HG02970 (cell line): ENCODE measurements at regions not wholly inside any gene's neighbourhood (a gene's known extent, or its start where the extent isn't known, plus 50 kb on each side); places are given as distances from the start of the nearest gene placed in this dataset.

ENCODE experiments used
- ATAC-seq: cut with Tn5 transposase; IDR thresholded peaks from one replicate; pipeline ENCODE4 v1.9.1; 2021; ENCODE audit warnings: mild to moderate bottlenecking, moderate library complexity, moderate number of reproducible peaks; ENCODE audit not compliant: unreplicated experiment, low FRiP score

- ATAC-seq, result no peak
These were observed 177.5 kb downstream of the SYK start for GRCh38 chr9:90979138-90979551.

DNA sequence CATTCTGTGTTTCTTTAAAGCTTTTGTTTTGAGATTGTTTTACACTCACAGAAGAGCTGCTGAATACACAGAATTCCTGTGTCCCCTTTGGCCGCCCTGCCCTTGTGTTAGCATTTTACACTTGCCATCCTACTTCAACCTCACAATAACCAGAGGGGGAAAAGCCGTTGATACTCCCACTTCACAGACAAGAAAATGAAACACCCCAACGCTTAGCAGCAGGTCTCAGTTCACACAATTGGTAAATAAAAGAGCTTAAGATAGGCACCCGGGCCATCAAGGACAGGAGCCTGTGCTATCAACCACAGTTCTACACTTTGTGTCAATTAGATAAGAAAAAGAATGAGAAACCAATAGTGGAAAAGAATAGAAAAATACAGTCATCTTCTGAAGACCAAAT, 178.0 kb downstream of the SYK start:
- no peak for ATAC-seq

GRCh38 chr9:90981726-90982125, 180.1 kb downstream of the SYK start:
- no peak for ATAC-seq

DNA sequence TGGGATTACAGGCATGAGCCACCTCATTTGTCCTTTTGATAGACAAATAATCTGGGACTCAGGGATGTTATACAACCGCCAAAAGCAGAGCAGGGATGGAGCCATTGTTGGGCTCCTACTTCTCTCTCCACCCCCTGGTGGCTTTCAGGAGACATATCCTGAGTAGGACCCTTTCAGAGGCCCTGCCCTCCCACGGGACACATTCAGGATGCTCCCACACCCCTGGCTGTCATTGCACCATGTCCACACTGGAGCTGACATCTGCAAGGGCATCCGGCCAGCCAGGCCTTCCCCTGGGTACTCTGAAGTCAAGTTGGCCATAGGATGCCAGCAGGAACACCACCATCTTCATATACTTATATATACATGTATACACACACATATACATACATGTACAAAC, 181.8 kb downstream of the SYK start:
- no peak for ATAC-seq

DNA sequence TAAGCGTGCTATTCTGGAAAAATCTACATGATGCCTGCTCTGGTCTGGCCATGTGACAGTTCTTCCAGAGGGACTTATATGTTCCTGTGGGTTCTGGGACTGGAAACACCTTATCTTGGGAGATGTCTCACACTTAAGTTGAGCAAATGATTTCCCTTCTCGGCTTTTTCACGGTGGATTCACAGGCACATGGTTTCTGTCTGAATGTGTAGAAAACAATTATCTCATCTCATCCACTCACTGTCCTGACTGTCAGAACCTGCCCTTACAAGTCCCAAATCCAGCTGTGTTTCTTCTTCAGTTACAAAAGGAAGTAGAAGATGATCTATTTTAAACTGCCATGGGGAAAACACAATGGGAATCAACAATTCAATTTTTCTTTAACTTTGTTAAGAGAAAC, 184.0 kb downstream of the SYK start:
- no peak for ATAC-seq

GRCh38 chr9:90986161-90986560, 184.5 kb downstream of the SYK start:
- no peak for ATAC-seq

DNA sequence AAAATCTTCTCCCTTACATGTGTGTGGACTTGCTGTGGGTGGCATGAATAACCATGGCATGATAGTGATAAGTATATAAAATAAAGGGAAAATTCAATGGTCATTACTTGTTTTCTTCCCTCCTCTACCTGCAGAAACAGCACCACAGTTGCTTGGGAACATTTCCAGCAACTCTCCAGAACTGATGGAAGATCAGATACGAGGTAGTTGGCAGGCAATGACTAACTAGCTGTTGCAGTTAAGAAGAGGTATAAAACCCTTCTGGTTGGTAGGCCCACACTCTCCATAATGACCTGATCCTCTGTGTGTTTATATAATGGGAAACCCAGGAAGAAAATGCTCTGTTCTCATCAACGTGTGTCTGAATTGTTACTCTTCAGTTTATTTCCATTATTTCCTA, 185.9 kb downstream of the SYK start:
- no peak for ATAC-seq

- no peak for ATAC-seq
These were observed 186.7 kb downstream of the SYK start for GRCh38 chr9:90988318-90988717.

GRCh38 chr9:90991953-90992352, 190.3 kb downstream of the SYK start:
- ATAC-seq, result no peak

DNA sequence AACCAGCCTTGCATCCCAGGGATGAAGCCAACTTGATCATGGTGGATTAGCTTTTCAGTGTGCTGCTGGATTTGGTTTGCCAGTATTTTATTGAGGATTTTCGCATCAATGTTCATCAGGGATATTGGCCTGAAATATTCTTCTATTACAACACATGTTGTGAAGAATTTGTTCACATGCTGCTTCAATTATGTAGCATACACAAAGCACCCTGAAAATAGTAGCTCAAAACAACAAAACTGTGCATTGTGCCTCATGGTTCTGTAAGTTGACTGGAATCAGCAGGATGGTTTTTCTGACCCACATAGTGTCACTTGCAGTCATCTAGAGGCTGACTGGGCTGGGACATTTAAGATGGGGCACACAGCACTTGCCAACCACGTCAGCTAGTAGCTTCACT, 193.9 kb downstream of the SYK start:
- no peak for ATAC-seq

GRCh38 chr9:90996154-90997065, 194.8 kb downstream of the SYK start:
- ATAC-seq, result no peak

DNA sequence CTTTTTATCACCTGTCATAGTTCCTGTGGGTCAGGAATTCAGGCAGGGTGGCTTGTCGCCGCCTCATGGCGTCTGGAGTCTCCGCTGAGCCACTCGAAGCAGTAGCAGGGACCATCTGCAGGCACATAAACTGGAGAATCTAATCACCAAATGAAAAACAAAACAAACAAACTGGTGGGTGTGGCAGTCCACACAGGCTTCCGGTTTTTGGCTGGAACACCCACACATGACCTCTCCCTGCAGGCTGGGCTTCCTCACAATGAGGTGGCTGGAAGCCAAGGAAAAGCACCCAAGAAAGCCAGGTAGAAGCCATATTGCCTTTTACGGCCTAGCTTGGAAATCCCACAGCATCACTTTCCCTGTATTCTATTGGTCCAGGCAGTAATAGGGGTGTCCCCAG, 197.0 kb downstream of the SYK start:
- ATAC-seq, result no peak

- ATAC-seq, result no peak
These were observed 198.1 kb downstream of the SYK start for GRCh38 chr9:90999425-91000397.

- ATAC-seq, result no peak
These were observed 199.6 kb downstream of the SYK start for GRCh38 chr9:91001146-91001611.

GRCh38 chr9:91004484-91004883, 202.9 kb downstream of the SYK start:
- no peak for ATAC-seq

GRCh38 chr9:91004992-91005391, 203.4 kb downstream of the SYK start:
- ATAC-seq, result no peak

GRCh38 chr9:91006046-91006445, 204.4 kb downstream of the SYK start:
- ATAC-seq, result no peak

GRCh38 chr9:91008568-91008967, 206.9 kb downstream of the SYK start:
- ATAC-seq, result no peak

DNA sequence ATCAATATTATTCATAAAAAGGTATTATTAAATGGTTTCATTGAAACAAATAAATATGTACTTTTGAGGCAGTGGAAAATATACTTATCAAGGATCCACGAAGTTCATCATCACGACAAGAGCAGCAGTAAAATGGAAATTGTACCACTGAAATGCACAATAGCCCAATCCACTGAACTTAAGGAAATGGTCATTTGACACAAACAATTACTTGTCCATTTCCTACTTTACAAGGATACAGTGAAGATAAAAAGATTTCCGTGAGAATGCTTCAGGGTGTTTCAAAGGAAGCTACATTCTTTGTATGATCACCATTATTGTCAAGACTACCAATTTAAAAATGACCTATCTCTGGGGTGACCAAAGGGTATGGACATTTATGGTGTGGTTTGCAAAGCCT, 210.3 kb downstream of the SYK start:
- no peak for ATAC-seq

GRCh38 chr9:91012933-91013841, 211.6 kb downstream of the SYK start:
- ATAC-seq, result no peak
